Mesendoderm (in vitro differentiated cells): ENCODE measurements at regions not wholly inside any gene's neighbourhood (a gene's known extent, or its start where the extent isn't known, plus 50 kb on each side); places are given as distances from the start of the nearest gene placed in this dataset.

Source experiments
- DNase-seq: peaks from one replicate; pipeline ENCODE4 v3.0.0; 2013
- H2AK5ac ChIP-seq: 2 replicates; pipeline ENCODE4 v1.6.1; 2013; ENCODE audit warnings: low read length, inconsistent platforms
- H2BK120ac ChIP-seq: 2 replicates; pipeline ENCODE4 v1.6.1; 2013; ENCODE audit warnings: low read depth, mild to moderate bottlenecking, low read length, moderate library complexity, mixed read lengths
- H2BK15ac ChIP-seq: replicated peaks from 2 replicates; pipeline ENCODE4 v1.6.1; 2013; ENCODE audit warnings: low read depth, mild to moderate bottlenecking, moderate library complexity
- H2BK5ac ChIP-seq: 2 replicates; pipeline ENCODE4 v1.6.1; 2013; ENCODE audit warnings: low read length, inconsistent platforms
- H3K18ac ChIP-seq: 2 replicates; pipeline ENCODE4 v1.6.1; 2013; ENCODE audit warnings: mild to moderate bottlenecking, low read length, mixed read lengths
- H3K23ac ChIP-seq: one replicate; pipeline ENCODE4 v1.6.1; 2013; ENCODE audit warnings: low read length
- H3K27ac ChIP-seq: 2 replicates; pipeline ENCODE4 v1.5.1; 2013; ENCODE audit warnings: low read depth, mild to moderate bottlenecking, inconsistent platforms, low read length, moderate library complexity
- H3K27me3 ChIP-seq: 2 replicates; pipeline ENCODE4 v1.6.1; 2013; ENCODE audit warnings: low read length, control low read depth, mild to moderate bottlenecking, inconsistent platforms; ENCODE audit not compliant: insufficient read depth, poor library complexity
- H3K36me3 ChIP-seq: 2 replicates; pipeline ENCODE4 v1.6.1; 2013; ENCODE audit warnings: low read length, inconsistent platforms; ENCODE audit not compliant: control insufficient read depth, insufficient read depth
- H3K4ac ChIP-seq: one replicate; pipeline ENCODE4 v1.6.1; 2013; ENCODE audit warnings: low read depth, mild to moderate bottlenecking, low read length, moderate library complexity
- H3K4me1 ChIP-seq: 2 replicates; pipeline ENCODE4 v1.6.1; 2013; ENCODE audit warnings: low read depth, low read length, inconsistent platforms; ENCODE audit not compliant: control insufficient read depth
- H3K4me2 ChIP-seq: 2 replicates; pipeline ENCODE4 v1.6.1; 2013; ENCODE audit warnings: low read length
- H3K4me3 ChIP-seq: 2 replicates; pipeline ENCODE4 v1.5.1; 2013; ENCODE audit warnings: mild to moderate bottlenecking, low read length
- H3K56ac ChIP-seq: one replicate; pipeline ENCODE4 v1.6.1; 2013; ENCODE audit warnings: low read length
- H3K79me1 ChIP-seq: 2 replicates; pipeline ENCODE4 v1.6.1; 2013; ENCODE audit warnings: low read length, inconsistent platforms
- H3K79me2 ChIP-seq: 2 replicates; pipeline ENCODE4 v1.6.1; 2013; ENCODE audit warnings: mild to moderate bottlenecking, low read length; ENCODE audit not compliant: control insufficient read depth, insufficient read depth
- H3K9ac ChIP-seq: 2 replicates; pipeline ENCODE4 v1.6.1; 2013; ENCODE audit warnings: low read length, inconsistent platforms
- H4K5ac ChIP-seq: one replicate; pipeline ENCODE4 v1.6.1; 2013; ENCODE audit warnings: low read length
- H4K8ac ChIP-seq: one replicate; pipeline ENCODE4 v1.6.1; 2013; ENCODE audit warnings: low read depth, mild to moderate bottlenecking, control low read depth, low read length, moderate library complexity
- WGBS: extraction: QIAGEN DNeasy Blood & Tissue Kit; methylation state at CpG from one replicate; pipeline ENCODE4 v1.1.7; 2013; ENCODE audit warnings: low lambda C conversion rate, missing lambda C conversion rate; ENCODE audit not compliant: insufficient coverage; ENCODE audit errors: extremely low coverage; 5-methylcytosine and 5-hydroxymethylcytosine counted together

GRCh38 chr5:88089719-88090390 lies 178.8 kb downstream of the TMEM161B start:
- Histone ChIP-seq H3K79me1 (no peaks in the 10 kb centered on the region), H2AK5ac (no peak overlapping the region), H3K56ac (no peak overlapping the region), H3K27me3 (no peaks in the 10 kb centered on the region), H4K8ac (no peak overlapping the region), H3K4ac (no peak overlapping the region), H3K36me3 (no peaks in the 10 kb centered on the region), H3K23ac (no peak overlapping the region), H2BK15ac (no peak overlapping the region), H2BK120ac (no peak overlapping the region), H2BK5ac (no peak overlapping the region), H3K4me2 (no peak overlapping the region), H3K4me3 (no peak overlapping the region), H4K5ac (no peak overlapping the region), H3K27ac (no peak overlapping the region), H3K4me1 (peaks cover 2% of the 10 kb centered on the region), H3K9ac (no peak overlapping the region), H3K18ac (no peak overlapping the region), H3K79me2 (no peaks in the 10 kb centered on the region)
- peak; percentile 27 for DNase-seq
- WGBS: no CpG with 5 or more reads among the region's 7 CpGs

- Histone ChIP-seq H4K5ac (no peak overlapping the region), H2AK5ac (no peak overlapping the region), H3K4me1 (no peaks in the 10 kb centered on the region), H3K4me3 (no peak overlapping the region), H3K4me2 (no peak overlapping the region), H3K56ac (no peak overlapping the region), H3K9ac (no peak overlapping the region), H3K4ac (no peak overlapping the region), H2BK15ac (no peak overlapping the region), H3K79me2 (no peaks in the 10 kb centered on the region), H2BK5ac (no peak overlapping the region), H3K27me3 (no peaks in the 10 kb centered on the region), H3K18ac (no peak overlapping the region), H4K8ac (no peak overlapping the region), H3K79me1 (no peaks in the 10 kb centered on the region), H2BK120ac (no peak overlapping the region), H3K36me3 (no peaks in the 10 kb centered on the region), H3K23ac (no peak overlapping the region), H3K27ac (no peak overlapping the region)
- WGBS: no CpG with 5 or more reads among the region's 5 CpGs
- DNase-seq: no peak
Observed at GRCh38 chr5:88085462-88085861, 183.2 kb downstream of the TMEM161B start.

GRCh38 chr5:88081877-88082276 lies 186.8 kb downstream of the TMEM161B start:
- Histone ChIP-seq H3K56ac (no peak overlapping the region), H3K4ac (no peak overlapping the region), H3K23ac (no peak overlapping the region), H4K8ac (no peak overlapping the region), H2BK5ac (no peak overlapping the region), H3K18ac (no peak overlapping the region), H3K79me1 (no peaks in the 10 kb centered on the region), H3K27ac (no peak overlapping the region), H3K9ac (no peak overlapping the region), H3K36me3 (no peaks in the 10 kb centered on the region), H3K79me2 (no peaks in the 10 kb centered on the region), H3K4me1 (no peaks in the 10 kb centered on the region), H3K4me3 (no peak overlapping the region), H4K5ac (no peak overlapping the region), H3K4me2 (no peak overlapping the region), H2BK120ac (no peak overlapping the region), H2AK5ac (no peak overlapping the region), H2BK15ac (no peak overlapping the region), H3K27me3 (no peaks in the 10 kb centered on the region)
- no peak for DNase-seq

- no peak for DNase-seq
- Histone ChIP-seq H2AK5ac (no peak overlapping the region), H3K23ac (no peak overlapping the region), H3K4ac (no peak overlapping the region), H2BK15ac (no peak overlapping the region), H4K5ac (no peak overlapping the region), H3K4me3 (no peak overlapping the region), H3K27ac (no peak overlapping the region), H3K9ac (no peak overlapping the region), H3K36me3 (no peaks in the 10 kb centered on the region), H2BK120ac (no peak overlapping the region), H3K4me1 (no peaks in the 10 kb centered on the region), H3K79me1 (no peaks in the 10 kb centered on the region), H4K8ac (no peak overlapping the region), H3K79me2 (no peaks in the 10 kb centered on the region), H3K4me2 (no peak overlapping the region), H3K27me3 (no peaks in the 10 kb centered on the region), H3K56ac (no peak overlapping the region), H2BK5ac (no peak overlapping the region), H3K18ac (no peak overlapping the region)
Observed at GRCh38 chr5:88063813-88064212, 204.8 kb downstream of the TMEM161B start.

GRCh38 chr5:88060194-88060593 lies 208.5 kb downstream of the TMEM161B start:
- DNase-seq: no peak
- H3K56ac ChIP-seq: no peak overlapping the region
- no peaks in the 10 kb centered on the region for H3K27me3 ChIP-seq
- H3K79me1 ChIP-seq: no peaks in the 10 kb centered on the region
- H3K79me2 ChIP-seq: no peaks in the 10 kb centered on the region
- no peak overlapping the region for H3K4me2 ChIP-seq
- H3K36me3 ChIP-seq: no peaks in the 10 kb centered on the region
- H4K5ac ChIP-seq: no peak overlapping the region
- WGBS: no CpG with 5 or more reads among the region's 3 CpGs
- H2BK5ac ChIP-seq: no peak overlapping the region
- no peaks in the 10 kb centered on the region for H3K4me1 ChIP-seq
- H3K4ac ChIP-seq: no peak overlapping the region
- no peak overlapping the region for H3K4me3 ChIP-seq
- H3K23ac ChIP-seq: no peak overlapping the region
- H3K27ac ChIP-seq: no peak overlapping the region
- H2AK5ac ChIP-seq: no peak overlapping the region
- no peak overlapping the region for H3K9ac ChIP-seq
- H2BK120ac ChIP-seq: no peak overlapping the region
- H4K8ac ChIP-seq: no peak overlapping the region
- no peak overlapping the region for H3K18ac ChIP-seq
- no peak overlapping the region for H2BK15ac ChIP-seq

GRCh38 chr5:88058625-88059024 lies 210.0 kb downstream of the TMEM161B start:
- no CpG with 5 or more reads among the region's 1 CpG for WGBS
- no peak overlapping the region for H3K4me3 ChIP-seq
- no peak overlapping the region for H2BK15ac ChIP-seq
- no peak overlapping the region for H3K4ac ChIP-seq
- H3K56ac ChIP-seq: no peak overlapping the region
- no peaks in the 10 kb centered on the region for H3K79me1 ChIP-seq
- no peak overlapping the region for H3K9ac ChIP-seq
- no peak overlapping the region for H2BK5ac ChIP-seq
- H3K27me3 ChIP-seq: no peaks in the 10 kb centered on the region
- DNase-seq: no peak
- H3K36me3 ChIP-seq: no peaks in the 10 kb centered on the region
- H4K8ac ChIP-seq: no peak overlapping the region
- H2BK120ac ChIP-seq: no peak overlapping the region
- no peak overlapping the region for H4K5ac ChIP-seq
- H3K4me1 ChIP-seq: no peaks in the 10 kb centered on the region
- no peak overlapping the region for H3K27ac ChIP-seq
- H3K4me2 ChIP-seq: no peak overlapping the region
- no peak overlapping the region for H3K18ac ChIP-seq
- no peaks in the 10 kb centered on the region for H3K79me2 ChIP-seq
- no peak overlapping the region for H3K23ac ChIP-seq
- H2AK5ac ChIP-seq: no peak overlapping the region
